ENCODE measurements at regions not wholly inside any gene's neighbourhood (a gene's known extent, or its start where the extent isn't known, plus 50 kb on each side); places are given as distances from the start of the nearest gene placed in this dataset.

GRCh38 chr20:41726727-41727126, 108.5 kb upstream of the CHD6 start:
- no peak for TF ChIP-seq POLR2A (IDR thresholded peaks at IDR 0.05)
- TF ChIP-seq, protein P1, sequence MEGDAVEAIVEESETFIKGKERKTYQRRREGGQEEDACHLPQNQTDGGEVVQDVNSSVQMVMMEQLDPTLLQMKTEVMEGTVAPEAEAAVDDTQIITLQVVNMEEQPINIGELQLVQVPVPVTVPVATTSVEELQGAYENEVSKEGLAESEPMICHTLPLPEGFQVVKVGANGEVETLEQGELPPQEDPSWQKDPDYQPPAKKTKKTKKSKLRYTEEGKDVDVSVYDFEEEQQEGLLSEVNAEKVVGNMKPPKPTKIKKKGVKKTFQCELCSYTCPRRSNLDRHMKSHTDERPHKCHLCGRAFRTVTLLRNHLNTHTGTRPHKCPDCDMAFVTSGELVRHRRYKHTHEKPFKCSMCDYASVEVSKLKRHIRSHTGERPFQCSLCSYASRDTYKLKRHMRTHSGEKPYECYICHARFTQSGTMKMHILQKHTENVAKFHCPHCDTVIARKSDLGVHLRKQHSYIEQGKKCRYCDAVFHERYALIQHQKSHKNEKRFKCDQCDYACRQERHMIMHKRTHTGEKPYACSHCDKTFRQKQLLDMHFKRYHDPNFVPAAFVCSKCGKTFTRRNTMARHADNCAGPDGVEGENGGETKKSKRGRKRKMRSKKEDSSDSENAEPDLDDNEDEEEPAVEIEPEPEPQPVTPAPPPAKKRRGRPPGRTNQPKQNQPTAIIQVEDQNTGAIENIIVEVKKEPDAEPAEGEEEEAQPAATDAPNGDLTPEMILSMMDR (IDR thresholded peaks at IDR 0.05), result no peak
- H3K9me3 ChIP-seq, result no peaks in the 10 kb centered on the region
- H3K27ac ChIP-seq, result no peak overlapping the region
- DNase-seq, result no peak
- H3K4me3 ChIP-seq, result no peak overlapping the region
- intact Hi-C loops (cut with DNase I; ENCODE audit: low total_unique reads), result no loop called here
- H3K27me3 ChIP-seq, result no peaks in the 10 kb centered on the region
- H3K4me1 ChIP-seq, result no peaks in the 10 kb centered on the region
- 55 to 58% methylated on average over 4 of the region's 4 CpGs for WGBS, 2 donors
- H3K36me3 ChIP-seq (ENCODE audit: low read depth, missing control alignments), result no peaks in the 10 kb centered on the region

DNA sequence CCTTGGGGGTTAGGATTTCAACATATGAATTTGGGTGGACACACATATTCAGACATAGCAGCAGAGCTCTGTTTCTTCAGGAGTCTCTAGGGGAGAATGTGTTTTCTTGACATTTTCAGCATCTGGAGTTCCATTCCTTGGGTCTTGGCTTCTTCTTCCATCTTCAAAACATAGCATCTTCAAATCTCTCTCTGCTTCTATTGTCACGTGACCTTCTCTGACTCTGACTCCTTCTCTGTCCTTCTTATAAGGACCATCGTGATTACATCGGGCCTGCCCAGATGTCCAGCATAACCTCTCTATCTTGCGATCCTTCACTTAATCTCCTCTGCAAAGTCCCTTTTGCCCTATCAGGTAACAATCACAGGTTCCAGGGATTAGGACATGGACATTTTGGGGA, 101.0 kb upstream of the CHD6 start:
- intact Hi-C loops (cut with DNase I; ENCODE audit: low total_unique reads), result no loop called here
- Histone ChIP-seq H3K36me3 (ENCODE audit: low read depth, missing control alignments) (no peaks in the 10 kb centered on the region), H3K4me1 (no peaks in the 10 kb centered on the region), H3K9me3 (no peaks in the 10 kb centered on the region), H3K27ac (no peak overlapping the region), H3K27me3 (no peaks in the 10 kb centered on the region), H3K4me3 (no peak overlapping the region)
- DNase-seq, result no peak
- 93% methylated on average over 4 of the region's 4 CpGs for WGBS, 2 donors
- TF ChIP-seq, protein P1 (IDR thresholded peaks at IDR 0.05), result no peak
- no peak for TF ChIP-seq POLR2A (IDR thresholded peaks at IDR 0.05)

DNA sequence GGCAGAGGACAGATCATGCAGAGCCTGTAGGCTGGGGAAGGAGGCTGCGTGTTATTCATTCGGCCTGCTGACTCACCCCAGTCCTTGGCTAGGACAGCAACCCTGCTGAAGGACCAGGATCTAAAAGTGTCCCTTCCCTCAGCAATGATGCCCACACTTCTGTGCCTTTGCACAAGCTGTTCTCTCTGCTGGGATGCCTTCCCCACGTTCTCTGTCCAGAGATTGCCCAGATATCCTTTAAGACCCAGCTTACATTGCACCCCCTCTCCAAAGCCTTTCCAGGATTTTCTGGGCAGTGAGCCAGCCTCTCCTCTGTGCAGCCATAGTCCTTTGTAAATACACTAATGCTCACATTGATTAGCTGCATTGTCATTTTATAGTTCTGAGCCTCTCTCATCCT, 99.3 kb upstream of the CHD6 start:
- no peaks in the 10 kb centered on the region for H3K9me3 ChIP-seq
- no peak overlapping the region for H3K27ac ChIP-seq
- TF ChIP-seq POLR2A (IDR thresholded peaks at IDR 0.05), result no peak
- TF ChIP-seq, protein P1 (IDR thresholded peaks at IDR 0.05), result no peak
- no peak for DNase-seq
- no peaks in the 10 kb centered on the region for H3K27me3 ChIP-seq
- intact Hi-C loops (cut with DNase I; ENCODE audit: low total_unique reads), result no loop called here
- H3K4me1 ChIP-seq, result no peaks in the 10 kb centered on the region
- 37 to 52% methylated on average over 3 of the region's 3 CpGs for WGBS, 2 donors
- no peaks in the 10 kb centered on the region for H3K36me3 ChIP-seq (ENCODE audit: low read depth, missing control alignments)
- no peak overlapping the region for H3K4me3 ChIP-seq

DNA sequence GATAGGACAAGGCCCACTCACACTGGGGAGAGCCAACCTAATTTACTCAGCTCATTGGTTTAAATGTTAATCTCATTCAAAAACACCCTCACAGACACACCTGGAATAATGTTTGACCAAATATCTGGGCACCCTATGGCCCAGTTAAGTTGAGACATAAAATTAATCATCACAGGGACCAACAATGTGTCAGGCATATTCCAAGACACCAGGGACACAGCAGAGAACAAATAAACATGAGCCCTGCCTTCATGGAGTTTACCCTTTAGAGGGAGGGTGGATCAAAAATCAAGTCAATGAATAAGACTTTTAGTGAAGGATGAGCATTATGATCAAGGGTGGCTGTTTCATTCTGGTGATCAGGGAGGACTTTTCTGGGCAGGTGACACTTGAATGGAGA, 98.7 kb upstream of the CHD6 start:
- no peaks in the 10 kb centered on the region for H3K36me3 ChIP-seq (ENCODE audit: low read depth, missing control alignments)
- no peaks in the 10 kb centered on the region for H3K9me3 ChIP-seq
- TF ChIP-seq, protein P1 (IDR thresholded peaks at IDR 0.05), result no peak
- TF ChIP-seq POLR2A (IDR thresholded peaks at IDR 0.05), result no peak
- H3K4me1 ChIP-seq, result no peaks in the 10 kb centered on the region
- no peak overlapping the region for H3K4me3 ChIP-seq
- H3K27ac ChIP-seq, result no peak overlapping the region
- no peaks in the 10 kb centered on the region for H3K27me3 ChIP-seq
- DNase-seq, result no peak
- intact Hi-C loops (cut with DNase I; ENCODE audit: low total_unique reads), result no loop called here

DNA sequence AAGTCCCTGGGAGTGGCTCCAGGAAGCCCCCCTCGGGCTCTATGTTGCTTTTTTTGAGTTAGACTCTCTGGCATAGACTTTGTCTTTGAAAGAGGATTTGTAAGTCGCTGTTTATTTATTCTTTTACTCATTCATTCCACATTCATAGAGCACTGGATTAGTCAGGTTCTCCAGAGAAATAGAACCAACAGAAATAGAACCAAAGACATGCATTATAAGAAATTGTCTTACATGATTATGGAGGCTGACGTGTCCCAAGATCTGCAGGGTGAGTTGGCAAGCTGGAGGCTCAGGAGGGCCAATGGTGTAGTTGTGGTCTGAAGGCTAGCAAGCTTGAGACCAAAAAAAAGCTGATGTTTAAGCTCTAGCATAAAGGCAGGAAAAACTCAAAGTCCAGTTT, 98.3 kb upstream of the CHD6 start:
- Histone ChIP-seq H3K4me1 (no peaks in the 10 kb centered on the region), H3K27ac (no peak overlapping the region), H3K27me3 (no peaks in the 10 kb centered on the region), H3K36me3 (ENCODE audit: low read depth, missing control alignments) (no peaks in the 10 kb centered on the region), H3K4me3 (no peak overlapping the region), H3K9me3 (no peaks in the 10 kb centered on the region)
- no peak for TF ChIP-seq POLR2A (IDR thresholded peaks at IDR 0.05)
- TF ChIP-seq, protein P1 (IDR thresholded peaks at IDR 0.05), result no peak
- intact Hi-C loops (cut with DNase I; ENCODE audit: low total_unique reads), result no loop called here
- no peak for DNase-seq
- WGBS, 2 donors, result 88 to 91% methylated on average over 3 of the region's 3 CpGs

Data from testis (tissue), 2 donors.